Activated CD8-positive, alpha-beta T cell treated with anti-CD3 and anti-CD28 coated beads for 36 hours (primary cell): ENCODE measurements at regions not wholly inside any gene's neighbourhood (a gene's known extent, or its start where the extent isn't known, plus 50 kb on each side); places are given as distances from the start of the nearest gene placed in this dataset.

Source experiments
- ATAC-seq: fragments of 200-7000 bp; cut with Tn5 transposase; one replicate; pipeline ENCODE4 v1.10.0; 2021; ENCODE audit warnings: mild to moderate bottlenecking, moderate library complexity
- CTCF ChIA-PET: fragments of 350-600 bp; sonication (Branson Sonifier 250); formaldehyde crosslinking; loops from one replicate; lab custom pipeline; 2021; ENCODE audit warnings: antibody characterized with exemption; lab: Charles Lee
- POLR2A ChIA-PET: fragments of 350-600 bp; sonication (Branson Sonifier 250); formaldehyde crosslinking; loops from one replicate; lab custom pipeline; 2021; ENCODE audit warnings: antibody characterized with exemption; lab: Charles Lee
- DNase-seq: peaks from one replicate; pipeline ENCODE4 v3.0.0-alpha.2; 2020
- H3K27ac Mint-ChIP-seq: one replicate; pipeline ENCODE4 v1.8.0; 2021; ENCODE audit warnings: mild to moderate bottlenecking, mixed read lengths
- H3K27me3 Mint-ChIP-seq: one replicate; pipeline ENCODE4 v1.8.0; 2021; ENCODE audit warnings: mixed read lengths
- H3K36me3 Mint-ChIP-seq: one replicate; pipeline ENCODE4 v1.8.0; 2021; ENCODE audit warnings: low read depth, mixed read lengths
- H3K4me1 Mint-ChIP-seq: one replicate; pipeline ENCODE4 v1.8.0; 2021; ENCODE audit warnings: low read depth, mixed read lengths
- H3K4me3 Mint-ChIP-seq: one replicate; pipeline ENCODE4 v1.8.0; 2021; ENCODE audit warnings: mild to moderate bottlenecking, moderate library complexity, mixed read lengths
- H3K9me3 Mint-ChIP-seq: one replicate; pipeline ENCODE4 v1.8.0; 2021; ENCODE audit warnings: mixed read lengths
- CTCF ChIP-seq: fragments of 200-600 bp; IDR thresholded peaks from one replicate; pipeline ENCODE4 v1.8.0; 2022; ENCODE audit warnings: antibody characterized with exemption, mild to moderate bottlenecking
- intact Hi-C: fragments of 100-400 bp; cut with micrococcal nuclease; formaldehyde crosslinking; loops from one replicate; pipeline ENCODE4 v1.10.0; 2022

GRCh38 chr7:24425664-24426063, 141.7 kb downstream of the NPY start:
- Mint-ChIP-seq H3K9me3 (no peaks in the 10 kb centered on the region), H3K36me3 (no peaks in the 10 kb centered on the region), H3K4me3 (no peak overlapping the region), H3K4me1 (no peaks in the 10 kb centered on the region), H3K27me3 (peaks cover 1% of the 10 kb centered on the region), H3K27ac (no peak overlapping the region)
- TF ChIP-seq CTCF: no peak
- DNase-seq (no peak), ATAC-seq (no peak)
- POLR2A ChIA-PET: no interaction called here
- CTCF ChIA-PET: interaction anchor here (0.6 kb wide), 1 partner anchor 79 kb away, joined by 3 read pairs; no protein-coding TSS in a partner anchor
- intact Hi-C loops: no loop called here

GRCh38 chr7:24427048-24427447, 143.1 kb downstream of the NPY start:
- H3K27ac Mint-ChIP-seq: no peak overlapping the region
- POLR2A ChIA-PET: no interaction called here
- H3K4me3 Mint-ChIP-seq: no peak overlapping the region
- H3K27me3 Mint-ChIP-seq: peaks cover 1% of the 10 kb centered on the region
- DNase-seq: no peak
- CTCF ChIA-PET: interaction anchor here (0.7 kb wide), 1 partner anchor 239 kb away, joined by 3 read pairs; no protein-coding TSS in a partner anchor
- no peaks in the 10 kb centered on the region for H3K9me3 Mint-ChIP-seq
- no peak for ATAC-seq
- no peaks in the 10 kb centered on the region for H3K36me3 Mint-ChIP-seq
- TF ChIP-seq CTCF: no peak
- intact Hi-C loops: no loop called here
- no peaks in the 10 kb centered on the region for H3K4me1 Mint-ChIP-seq

GRCh38 chr7:24428676-24429075, 144.6 kb upstream of the PALS2 start:
- Mint-ChIP-seq H3K27ac (no peak overlapping the region), H3K9me3 (no peaks in the 10 kb centered on the region), H3K4me3 (no peak overlapping the region), H3K4me1 (no peaks in the 10 kb centered on the region), H3K27me3 (peaks cover 1% of the 10 kb centered on the region), H3K36me3 (no peaks in the 10 kb centered on the region)
- DNase-seq (no peak), ATAC-seq (no peak)
- POLR2A ChIA-PET: no interaction called here
- TF ChIP-seq CTCF: no peak
- CTCF ChIA-PET: no interaction called here
- intact Hi-C loops: no loop called here

GRCh38 chr7:24432677-24433076, 140.6 kb upstream of the PALS2 start:
- H3K27ac Mint-ChIP-seq: no peak overlapping the region
- POLR2A ChIA-PET: no interaction called here
- CTCF ChIA-PET: interaction anchor here (1.1 kb wide), 1 partner anchor 10 kb away, joined by 3 read pairs; no protein-coding TSS in a partner anchor
- no peaks in the 10 kb centered on the region for H3K36me3 Mint-ChIP-seq
- DNase-seq: no peak
- H3K4me3 Mint-ChIP-seq: no peak overlapping the region
- H3K4me1 Mint-ChIP-seq: no peaks in the 10 kb centered on the region
- H3K27me3 Mint-ChIP-seq: peaks cover 1% of the 10 kb centered on the region
- intact Hi-C loops: no loop called here
- TF ChIP-seq CTCF: no peak
- H3K9me3 Mint-ChIP-seq: no peaks in the 10 kb centered on the region
- no peak for ATAC-seq

GRCh38 chr7:24434972-24435371, 138.3 kb upstream of the PALS2 start:
- TF ChIP-seq CTCF: no peak
- no peaks in the 10 kb centered on the region for H3K27me3 Mint-ChIP-seq
- ATAC-seq: no peak
- intact Hi-C loops: no loop called here
- no peaks in the 10 kb centered on the region for H3K36me3 Mint-ChIP-seq
- CTCF ChIA-PET: no interaction called here
- no peak overlapping the region for H3K27ac Mint-ChIP-seq
- DNase-seq: no peak
- H3K9me3 Mint-ChIP-seq: no peaks in the 10 kb centered on the region
- no peaks in the 10 kb centered on the region for H3K4me1 Mint-ChIP-seq
- no peak overlapping the region for H3K4me3 Mint-ChIP-seq
- POLR2A ChIA-PET: no interaction called here
